Prostate gland (tissue), 2 donors: ENCODE measurements at regions not wholly inside any gene's neighbourhood (a gene's known extent, or its start where the extent isn't known, plus 50 kb on each side); places are given as distances from the start of the nearest gene placed in this dataset.

Experiments used
- CTCF ChIP-seq, 4 experiments: fragments of 200-600 bp in 2 of 4; fragments of 450-650 bp in 2 of 4; sonication (generic) in 2 of 4; IDR thresholded peaks; 1 replicate in 3 of 4; 2 replicates in 1 of 4; pipeline ENCODE4 v1.5.1; 2016 to 2019; ENCODE audit warnings: antibody characterized with exemption in 4 of 4, mild to moderate bottlenecking in 2 of 4, moderate library complexity in 2 of 4
- POLR2A ChIP-seq: fragments of 450-650 bp; IDR thresholded peaks from one replicate; pipeline ENCODE4 v1.6.1; 2016; ENCODE audit warnings: antibody characterized with exemption, mild to moderate bottlenecking
- POLR2AphosphoS5 ChIP-seq: sonication (generic); formaldehyde crosslinking; IDR thresholded peaks from one replicate; pipeline ENCODE4 v1.6.1; 2017; ENCODE audit warnings: antibody characterized with exemption

GRCh38 chr13:22009937-22010336 lies 339.1 kb downstream of the FGF9 start:
- TF ChIP-seq POLR2A (no peak), CTCF (IDR thresholded peaks at IDR 0.05) (no peak), POLR2AphosphoS5 (no peak)
